ENCODE measurements at regions not wholly inside any gene's neighbourhood (a gene's known extent, or its start where the extent isn't known, plus 50 kb on each side); places are given as distances from the start of the nearest gene placed in this dataset.

DNA sequence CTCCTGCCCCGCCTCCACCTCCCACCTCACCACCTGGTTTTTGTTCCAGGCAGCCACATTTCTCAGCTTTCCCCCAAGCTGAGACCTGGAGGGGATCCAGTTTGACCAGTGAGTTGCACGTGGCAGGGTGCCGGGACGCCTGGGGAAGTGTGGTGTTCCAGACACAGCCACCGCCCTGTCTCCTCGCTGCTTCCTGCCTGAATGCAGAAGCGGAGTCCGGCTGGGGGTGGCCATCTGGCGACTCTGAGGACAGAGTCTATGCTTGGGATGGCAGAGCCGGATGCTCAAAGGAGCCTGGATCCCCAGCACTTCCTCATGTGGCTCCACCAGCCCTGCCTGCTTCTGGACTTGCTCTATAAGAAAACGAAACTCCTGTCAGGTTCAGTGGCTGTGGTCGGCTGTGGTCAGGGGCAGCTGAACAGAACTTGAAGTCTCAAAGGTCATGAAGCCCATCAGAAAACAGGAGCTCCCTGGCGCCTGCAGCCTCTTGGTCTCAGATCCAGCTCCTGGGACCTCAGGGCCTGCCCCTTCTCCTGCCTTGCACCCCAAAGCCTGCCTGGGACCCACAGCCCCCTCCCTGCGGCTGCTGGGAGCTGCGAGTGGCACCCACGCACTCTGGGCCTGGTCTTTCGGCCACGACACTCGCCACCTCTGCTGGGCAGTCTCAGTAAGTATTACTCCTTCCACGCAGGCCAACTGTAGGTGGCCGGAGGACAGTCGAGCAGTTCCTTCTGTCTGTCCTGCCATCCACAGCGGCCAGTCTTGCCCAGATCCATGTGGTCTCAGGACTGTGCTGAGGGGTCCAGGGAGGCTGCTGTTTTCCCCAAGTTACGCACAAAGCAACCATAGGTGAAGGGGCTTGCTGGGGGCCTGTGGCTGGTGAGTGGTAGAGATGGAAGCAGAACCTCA is 112.8 kb upstream of the MEF2A start:
- no peaks in the 10 kb centered on the region for H3K9me3 ChIP-seq (ENCODE audit: low read depth)
- no peak overlapping the region for H3K4me2 ChIP-seq
- no peaks in the 10 kb centered on the region for H3K36me3 ChIP-seq (replicated peaks; ENCODE audit: insufficient read depth, low read depth)
- H2AFZ ChIP-seq, result no peak overlapping the region
- H3K79me2 ChIP-seq, result no peaks in the 10 kb centered on the region
- no peaks in the 10 kb centered on the region for H3K9me2 ChIP-seq (replicated peaks; ENCODE audit: insufficient read depth)
- no peak for DNase-seq (ENCODE audit: low spot score)
- no peak for TF ChIP-seq EZH2 (IDR thresholded peaks at IDR 0.05; ENCODE audit: borderline replicate concordance)
- TF ChIP-seq, protein P1, sequence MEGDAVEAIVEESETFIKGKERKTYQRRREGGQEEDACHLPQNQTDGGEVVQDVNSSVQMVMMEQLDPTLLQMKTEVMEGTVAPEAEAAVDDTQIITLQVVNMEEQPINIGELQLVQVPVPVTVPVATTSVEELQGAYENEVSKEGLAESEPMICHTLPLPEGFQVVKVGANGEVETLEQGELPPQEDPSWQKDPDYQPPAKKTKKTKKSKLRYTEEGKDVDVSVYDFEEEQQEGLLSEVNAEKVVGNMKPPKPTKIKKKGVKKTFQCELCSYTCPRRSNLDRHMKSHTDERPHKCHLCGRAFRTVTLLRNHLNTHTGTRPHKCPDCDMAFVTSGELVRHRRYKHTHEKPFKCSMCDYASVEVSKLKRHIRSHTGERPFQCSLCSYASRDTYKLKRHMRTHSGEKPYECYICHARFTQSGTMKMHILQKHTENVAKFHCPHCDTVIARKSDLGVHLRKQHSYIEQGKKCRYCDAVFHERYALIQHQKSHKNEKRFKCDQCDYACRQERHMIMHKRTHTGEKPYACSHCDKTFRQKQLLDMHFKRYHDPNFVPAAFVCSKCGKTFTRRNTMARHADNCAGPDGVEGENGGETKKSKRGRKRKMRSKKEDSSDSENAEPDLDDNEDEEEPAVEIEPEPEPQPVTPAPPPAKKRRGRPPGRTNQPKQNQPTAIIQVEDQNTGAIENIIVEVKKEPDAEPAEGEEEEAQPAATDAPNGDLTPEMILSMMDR (IDR thresholded peaks at IDR 0.05; ENCODE audit: poor library complexity), result no peak
- TF ChIP-seq EZH2phosphoT487 (IDR thresholded peaks at IDR 0.05; ENCODE audit: low read depth, severe bottlenecking, unreplicated experiment), result no peak
- H3K27me3 ChIP-seq, result no peaks in the 10 kb centered on the region
- no peak overlapping the region for H3K4me3 ChIP-seq
- H3K4me1 ChIP-seq (ENCODE audit: insufficient read depth), result peaks cover 14% of the 10 kb centered on the region
- WGBS (ENCODE audit: low lambda C conversion rate, missing lambda C conversion rate), result 84% methylated on average over 24 of the region's 24 CpGs
- no peak overlapping the region for H3K27ac ChIP-seq
- H4K20me1 ChIP-seq (ENCODE audit: insufficient read depth, poor library complexity, severe bottlenecking), result no peaks in the 10 kb centered on the region

DNA sequence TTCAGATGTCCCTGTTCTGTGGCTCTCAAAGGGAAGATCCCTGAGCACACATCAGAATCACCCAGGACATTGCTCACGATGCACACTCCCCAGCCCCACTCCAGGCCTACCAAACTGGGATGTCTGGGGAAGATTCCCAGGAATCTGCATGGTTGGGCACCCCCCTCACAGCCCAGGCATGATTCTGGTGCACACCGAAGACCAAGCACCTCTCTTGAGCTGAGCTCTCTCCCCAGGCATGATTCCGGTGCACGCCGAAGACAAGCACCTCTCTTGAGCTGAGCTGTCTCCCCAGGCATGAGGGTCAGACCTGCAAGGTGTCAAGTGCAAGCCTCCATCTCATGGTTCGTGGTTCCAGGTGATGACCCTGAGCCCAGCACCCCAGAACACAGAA is 112.2 kb upstream of the MEF2A start:
- Histone ChIP-seq H3K9me3 (ENCODE audit: low read depth) (no peaks in the 10 kb centered on the region), H2AFZ (no peak overlapping the region), H3K4me3 (no peak overlapping the region), H3K79me2 (no peaks in the 10 kb centered on the region), H3K9me2 (replicated peaks; ENCODE audit: insufficient read depth) (no peaks in the 10 kb centered on the region), H3K27me3 (no peaks in the 10 kb centered on the region), H3K4me1 (ENCODE audit: insufficient read depth) (peaks cover 14% of the 10 kb centered on the region), H3K27ac (no peak overlapping the region), H3K36me3 (replicated peaks; ENCODE audit: insufficient read depth, low read depth) (no peaks in the 10 kb centered on the region), H3K4me2 (no peak overlapping the region), H4K20me1 (ENCODE audit: insufficient read depth, poor library complexity, severe bottlenecking) (no peaks in the 10 kb centered on the region)
- no peak for TF ChIP-seq EZH2phosphoT487 (IDR thresholded peaks at IDR 0.05; ENCODE audit: low read depth, severe bottlenecking, unreplicated experiment)
- no peak for TF ChIP-seq EZH2 (IDR thresholded peaks at IDR 0.05; ENCODE audit: borderline replicate concordance)
- TF ChIP-seq, protein P1 (IDR thresholded peaks at IDR 0.05; ENCODE audit: poor library complexity), result no peak
- 95% methylated on average over 6 of the region's 6 CpGs for WGBS (ENCODE audit: low lambda C conversion rate, missing lambda C conversion rate)
- DNase-seq (ENCODE audit: low spot score), result no peak

DNA sequence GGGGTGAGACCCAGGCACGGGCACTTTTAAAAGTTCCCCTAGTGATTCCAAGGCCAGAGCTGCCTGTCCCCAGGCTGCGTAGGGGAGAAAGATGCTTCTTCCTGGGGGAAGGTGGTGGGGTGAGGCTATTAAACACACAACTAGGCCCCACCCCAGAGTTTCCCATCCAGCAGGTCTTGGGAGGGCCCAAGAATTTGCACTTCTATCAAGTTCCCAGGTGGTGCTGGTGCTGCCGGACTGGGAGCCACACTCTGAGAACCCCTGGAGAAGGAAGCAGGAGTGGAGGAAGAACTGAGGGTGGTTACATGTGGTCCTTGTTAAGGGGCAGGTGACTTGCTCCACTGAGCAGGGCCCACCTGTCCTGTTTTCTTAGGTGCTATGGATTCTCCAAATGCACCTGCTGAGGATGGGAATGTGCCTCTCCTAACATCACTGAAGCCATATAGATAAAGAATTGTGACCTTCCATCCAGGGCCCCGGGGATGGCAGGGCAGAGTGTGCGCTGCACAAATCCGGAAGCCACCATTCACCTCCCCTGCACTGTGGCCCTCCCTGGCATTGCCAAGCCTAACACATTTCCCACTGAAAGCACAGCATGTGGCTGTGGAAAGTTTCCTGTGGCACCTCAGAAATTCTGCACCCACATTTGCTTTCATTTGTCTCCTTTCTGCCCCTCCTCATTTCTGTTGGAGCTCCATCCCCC is 111.5 kb upstream of the MEF2A start:
- TF ChIP-seq, protein P1 (IDR thresholded peaks at IDR 0.05; ENCODE audit: poor library complexity), result no peak
- TF ChIP-seq EZH2phosphoT487 (IDR thresholded peaks at IDR 0.05; ENCODE audit: low read depth, severe bottlenecking, unreplicated experiment), result no peak
- TF ChIP-seq EZH2 (IDR thresholded peaks at IDR 0.05; ENCODE audit: borderline replicate concordance), result no peak
- Histone ChIP-seq H4K20me1 (ENCODE audit: insufficient read depth, poor library complexity, severe bottlenecking) (no peaks in the 10 kb centered on the region), H3K4me1 (ENCODE audit: insufficient read depth) (peaks cover 14% of the 10 kb centered on the region), H3K27me3 (no peaks in the 10 kb centered on the region), H3K9me3 (ENCODE audit: low read depth) (no peaks in the 10 kb centered on the region), H3K36me3 (replicated peaks; ENCODE audit: insufficient read depth, low read depth) (no peaks in the 10 kb centered on the region), H3K4me2 (peak overlapping the region; percentile 32), H3K4me3 (no peak overlapping the region), H3K27ac (peak overlapping the region; percentile 96), H3K9me2 (replicated peaks; ENCODE audit: insufficient read depth) (no peaks in the 10 kb centered on the region), H3K79me2 (no peaks in the 10 kb centered on the region), H2AFZ (peak overlapping the region; percentile 12)
- DNase-seq (ENCODE audit: low spot score), result no peak
- 92% methylated on average over 6 of the region's 6 CpGs for WGBS (ENCODE audit: low lambda C conversion rate, missing lambda C conversion rate)
